ENCODE measurements at regions not wholly inside any gene's neighbourhood (a gene's known extent, or its start where the extent isn't known, plus 50 kb on each side); places are given as distances from the start of the nearest gene placed in this dataset.

DNA sequence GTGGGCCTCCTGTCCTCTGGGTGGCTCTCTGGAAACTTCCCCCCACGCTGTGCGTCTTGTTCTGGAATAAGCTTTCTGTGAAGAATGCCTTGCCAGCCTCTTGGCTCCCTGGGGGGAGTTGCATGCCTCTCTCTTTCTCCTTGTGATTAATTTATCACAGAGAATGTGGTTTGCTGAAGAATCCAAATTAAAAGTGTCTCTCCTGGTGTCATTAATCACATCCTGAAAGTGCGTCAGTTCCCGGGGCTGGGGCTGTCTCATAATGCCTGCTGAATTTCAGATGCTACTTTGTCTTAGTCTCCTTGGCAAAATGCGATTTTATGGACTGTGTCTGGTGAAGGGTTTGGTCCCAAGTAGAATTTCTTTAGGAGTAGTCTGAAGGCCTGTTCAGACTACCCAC is 787.7 kb upstream of the TMEM132C start:
- TF ChIP-seq, protein P1, sequence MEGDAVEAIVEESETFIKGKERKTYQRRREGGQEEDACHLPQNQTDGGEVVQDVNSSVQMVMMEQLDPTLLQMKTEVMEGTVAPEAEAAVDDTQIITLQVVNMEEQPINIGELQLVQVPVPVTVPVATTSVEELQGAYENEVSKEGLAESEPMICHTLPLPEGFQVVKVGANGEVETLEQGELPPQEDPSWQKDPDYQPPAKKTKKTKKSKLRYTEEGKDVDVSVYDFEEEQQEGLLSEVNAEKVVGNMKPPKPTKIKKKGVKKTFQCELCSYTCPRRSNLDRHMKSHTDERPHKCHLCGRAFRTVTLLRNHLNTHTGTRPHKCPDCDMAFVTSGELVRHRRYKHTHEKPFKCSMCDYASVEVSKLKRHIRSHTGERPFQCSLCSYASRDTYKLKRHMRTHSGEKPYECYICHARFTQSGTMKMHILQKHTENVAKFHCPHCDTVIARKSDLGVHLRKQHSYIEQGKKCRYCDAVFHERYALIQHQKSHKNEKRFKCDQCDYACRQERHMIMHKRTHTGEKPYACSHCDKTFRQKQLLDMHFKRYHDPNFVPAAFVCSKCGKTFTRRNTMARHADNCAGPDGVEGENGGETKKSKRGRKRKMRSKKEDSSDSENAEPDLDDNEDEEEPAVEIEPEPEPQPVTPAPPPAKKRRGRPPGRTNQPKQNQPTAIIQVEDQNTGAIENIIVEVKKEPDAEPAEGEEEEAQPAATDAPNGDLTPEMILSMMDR (conservative IDR thresholded peaks at IDR 0.05), result no peak
- no peak for TF ChIP-seq EZH2 (IDR thresholded peaks at IDR 0.05; ENCODE audit: low read depth)
- no peak overlapping the region for H3K4me3 ChIP-seq
- POLR2A ChIA-PET (ENCODE audit: unreplicated experiment), result no interaction called here
- no peak overlapping the region for H3K4me2 ChIP-seq
- H3K4me1 ChIP-seq (replicated peaks; ENCODE audit: insufficient read depth), result no peaks in the 10 kb centered on the region
- no peaks in the 10 kb centered on the region for H3K9me2 ChIP-seq (ENCODE audit: insufficient read depth)
- intact Hi-C loops (cut with micrococcal nuclease; ENCODE audit: unreplicated experiment), result no loop called here
- H3F3A ChIP-seq (ENCODE audit: insufficient read depth, low read depth), result no peaks in the 10 kb centered on the region
- no peak for DNase-seq
- H3K36me3 ChIP-seq (ENCODE audit: low read depth), result no peaks in the 10 kb centered on the region
- no peaks in the 10 kb centered on the region for H4K20me1 ChIP-seq (ENCODE audit: insufficient read depth)
- no peak overlapping the region for H3K27ac ChIP-seq
- no peak overlapping the region for H2AFZ ChIP-seq
- no peaks in the 10 kb centered on the region for H3K27me3 ChIP-seq (ENCODE audit: insufficient read depth, low read depth)
- no peaks in the 10 kb centered on the region for H3K9me3 ChIP-seq (ENCODE audit: insufficient read depth, low read depth)
- CTCF ChIA-PET, result no interaction called here
- no TSS peak for BruUV-seq (replicated peaks)
- H3K79me2 ChIP-seq (ENCODE audit: low read depth), result no peaks in the 10 kb centered on the region

DNA sequence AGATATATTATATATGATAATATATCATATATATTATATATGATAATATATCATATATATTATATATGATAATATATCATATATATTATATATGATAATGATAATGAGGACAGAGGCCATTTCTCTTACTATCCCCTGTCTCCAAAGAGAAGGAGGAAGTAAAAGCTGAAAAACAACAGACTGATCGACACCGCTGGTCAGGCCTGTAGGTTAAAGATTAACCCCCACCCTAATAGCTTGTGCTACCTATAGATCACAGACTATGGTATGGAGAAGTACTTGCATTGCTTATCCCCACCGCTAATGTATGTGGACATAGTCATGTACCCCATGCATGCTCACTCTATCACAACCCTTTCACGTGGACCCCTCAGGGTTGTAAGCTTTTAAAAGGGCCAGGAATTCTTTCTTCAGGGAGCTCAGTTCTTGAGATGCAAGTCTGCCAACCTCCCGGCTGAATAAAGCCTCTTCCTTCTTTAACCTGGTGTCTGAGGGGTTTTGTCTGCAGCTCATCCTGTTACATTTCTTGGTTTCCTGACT is 786.1 kb upstream of the TMEM132C start:
- TF ChIP-seq EZH2 (IDR thresholded peaks at IDR 0.05; ENCODE audit: low read depth), result no peak
- TF ChIP-seq, protein P1 (conservative IDR thresholded peaks at IDR 0.05), result no peak
- Histone ChIP-seq H4K20me1 (ENCODE audit: insufficient read depth) (no peaks in the 10 kb centered on the region), H3K9me2 (ENCODE audit: insufficient read depth) (no peaks in the 10 kb centered on the region), H3K4me1 (replicated peaks; ENCODE audit: insufficient read depth) (no peaks in the 10 kb centered on the region), H3K79me2 (ENCODE audit: low read depth) (no peaks in the 10 kb centered on the region), H3K4me2 (no peak overlapping the region), H3F3A (ENCODE audit: insufficient read depth, low read depth) (no peaks in the 10 kb centered on the region), H2AFZ (no peak overlapping the region), H3K27ac (no peak overlapping the region), H3K27me3 (ENCODE audit: insufficient read depth, low read depth) (no peaks in the 10 kb centered on the region), H3K4me3 (no peak overlapping the region), H3K9me3 (ENCODE audit: insufficient read depth, low read depth) (no peaks in the 10 kb centered on the region), H3K36me3 (ENCODE audit: low read depth) (no peaks in the 10 kb centered on the region)
- BruUV-seq (replicated peaks), result no TSS peak
- CTCF ChIA-PET, result no interaction called here
- POLR2A ChIA-PET (ENCODE audit: unreplicated experiment), result no interaction called here
- no peak for DNase-seq
- intact Hi-C loops (cut with micrococcal nuclease; ENCODE audit: unreplicated experiment), result no loop called here

DNA sequence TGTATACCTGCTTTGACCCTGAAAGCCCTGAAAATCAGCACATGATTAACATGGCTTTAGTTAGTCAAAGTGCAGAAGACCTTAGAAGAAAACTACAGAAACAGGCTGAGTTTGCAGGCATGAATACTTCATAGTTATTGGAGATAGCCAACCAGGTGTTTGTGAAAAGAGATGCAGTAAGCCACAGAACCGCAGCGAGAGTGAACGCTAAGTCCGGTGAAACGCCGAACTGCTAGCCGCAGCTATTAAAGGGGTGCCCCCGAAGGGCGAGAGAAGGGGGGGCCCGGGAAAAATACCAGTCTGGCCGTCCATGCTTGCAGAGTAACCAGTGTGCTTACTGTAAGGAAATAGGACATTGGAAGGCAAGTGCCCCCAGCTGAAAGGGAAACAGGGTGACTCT is 784.0 kb upstream of the TMEM132C start:
- H3K27me3 ChIP-seq (ENCODE audit: insufficient read depth, low read depth), result no peaks in the 10 kb centered on the region
- H3F3A ChIP-seq (ENCODE audit: insufficient read depth, low read depth), result no peaks in the 10 kb centered on the region
- H3K4me1 ChIP-seq (replicated peaks; ENCODE audit: insufficient read depth), result no peaks in the 10 kb centered on the region
- H3K79me2 ChIP-seq (ENCODE audit: low read depth), result no peaks in the 10 kb centered on the region
- no peak for TF ChIP-seq EZH2 (IDR thresholded peaks at IDR 0.05; ENCODE audit: low read depth)
- TF ChIP-seq, protein P1 (conservative IDR thresholded peaks at IDR 0.05), result no peak
- CTCF ChIA-PET, result no interaction called here
- H3K4me3 ChIP-seq, result no peak overlapping the region
- no TSS peak for BruUV-seq (replicated peaks)
- intact Hi-C loops (cut with micrococcal nuclease; ENCODE audit: unreplicated experiment), result no loop called here
- no peak overlapping the region for H3K4me2 ChIP-seq
- H3K9me3 ChIP-seq (ENCODE audit: insufficient read depth, low read depth), result no peaks in the 10 kb centered on the region
- H3K9me2 ChIP-seq (ENCODE audit: insufficient read depth), result no peaks in the 10 kb centered on the region
- H4K20me1 ChIP-seq (ENCODE audit: insufficient read depth), result no peaks in the 10 kb centered on the region
- no peak overlapping the region for H2AFZ ChIP-seq
- no peak overlapping the region for H3K27ac ChIP-seq
- no peaks in the 10 kb centered on the region for H3K36me3 ChIP-seq (ENCODE audit: low read depth)
- no peak for DNase-seq
- POLR2A ChIA-PET (ENCODE audit: unreplicated experiment), result no interaction called here
